Stimulated activated effector memory CD8-positive, alpha-beta T cell treated with anti-CD3 and anti-CD28 coated beads, Interleukin-12 subunit alpha, Interleukin-12 subunit beta, amount 100 ng/mL, for 72 hours (primary cell): ENCODE measurements at regions not wholly inside any gene's neighbourhood (a gene's known extent, or its start where the extent isn't known, plus 50 kb on each side); places are given as distances from the start of the nearest gene placed in this dataset.
"Not testable (repeated sequence)": the region's sequence is repeated elsewhere in the genome, so short reads cannot be mapped to it uniquely, and the experiment has no call there.

Source experiments
- ATAC-seq: fragments of 150-1000 bp; cut with Tn5 transposase; 2 replicates; pipeline ENCODE4 v1.10.0; 2021
- DNase-seq, 2 donors: peaks; one replicate each; pipeline ENCODE4 v3.0.0; 2021 to 2022; ENCODE audit warnings: low spot score in 2 of 2
- H3K27ac Mint-ChIP-seq: one replicate; pipeline ENCODE4 v1.8.0; 2022; ENCODE audit warnings: mild to moderate bottlenecking, mixed read lengths
- H3K36me3 Mint-ChIP-seq: one replicate; pipeline ENCODE4 v1.8.0; 2022; ENCODE audit warnings: mild to moderate bottlenecking, mixed read lengths
- H3K4me1 Mint-ChIP-seq: one replicate; pipeline ENCODE4 v1.8.0; 2022; ENCODE audit warnings: mixed read lengths
- H3K4me3 Mint-ChIP-seq: one replicate; pipeline ENCODE4 v1.8.0; 2022; ENCODE audit warnings: mild to moderate bottlenecking, mixed read lengths
- H3K9me3 Mint-ChIP-seq: one replicate; pipeline ENCODE4 v1.8.0; 2022; ENCODE audit warnings: mixed read lengths

DNA sequence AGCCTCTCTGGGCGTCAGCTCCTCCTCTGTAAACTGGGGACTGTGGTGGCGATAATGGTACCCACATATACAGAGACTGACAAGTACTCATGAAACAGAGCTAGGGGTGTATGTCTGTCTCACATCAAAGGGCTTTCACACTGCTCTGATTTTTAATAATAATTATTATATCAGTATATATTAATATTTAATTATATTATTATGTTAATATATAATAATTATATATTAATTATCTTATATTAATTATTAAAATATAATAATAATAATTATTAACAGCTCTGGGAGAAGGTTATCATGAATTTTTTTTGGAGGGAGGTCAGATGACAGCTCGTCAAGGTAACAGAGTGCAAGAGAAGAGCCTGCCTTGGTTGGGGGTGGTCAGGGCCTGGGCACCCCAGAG is 173.6 kb downstream of the NRN1 start:
- Mint-ChIP-seq H3K36me3 (no peaks in the 10 kb centered on the region), H3K27ac (peak overlapping the region; percentile 94), H3K4me1 (peaks cover 38% of the 10 kb centered on the region), H3K9me3 (no peaks in the 10 kb centered on the region), H3K4me3 (no peak overlapping the region)
- ATAC-seq (no peak), DNase-seq (no peak)

DNA sequence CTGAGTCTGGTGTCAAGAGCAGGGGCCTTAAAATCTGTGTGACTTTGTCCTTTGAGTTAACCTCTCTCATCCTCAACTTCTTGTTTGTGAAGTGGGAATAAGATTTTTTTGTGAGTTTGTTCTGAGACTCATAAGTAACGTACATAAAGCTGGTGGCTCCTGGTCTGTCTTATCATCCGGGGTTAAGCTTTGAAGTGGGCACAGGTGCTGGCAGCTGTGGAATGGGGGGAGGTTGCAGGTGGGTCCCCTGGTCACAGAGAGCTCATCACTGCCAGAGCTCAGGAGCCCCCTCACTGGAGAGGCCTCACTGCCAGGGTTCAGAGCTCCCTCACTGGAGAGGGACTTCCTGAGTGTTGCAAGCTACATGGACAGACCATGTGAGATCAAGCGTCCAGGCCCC is 174.1 kb downstream of the NRN1 start:
- Mint-ChIP-seq H3K4me1 (peaks cover 38% of the 10 kb centered on the region), H3K27ac (peak overlapping the region; percentile 94), H3K4me3 (no peak overlapping the region), H3K9me3 (no peaks in the 10 kb centered on the region), H3K36me3 (no peaks in the 10 kb centered on the region)
- ATAC-seq (no peak), DNase-seq (no peak)

DNA sequence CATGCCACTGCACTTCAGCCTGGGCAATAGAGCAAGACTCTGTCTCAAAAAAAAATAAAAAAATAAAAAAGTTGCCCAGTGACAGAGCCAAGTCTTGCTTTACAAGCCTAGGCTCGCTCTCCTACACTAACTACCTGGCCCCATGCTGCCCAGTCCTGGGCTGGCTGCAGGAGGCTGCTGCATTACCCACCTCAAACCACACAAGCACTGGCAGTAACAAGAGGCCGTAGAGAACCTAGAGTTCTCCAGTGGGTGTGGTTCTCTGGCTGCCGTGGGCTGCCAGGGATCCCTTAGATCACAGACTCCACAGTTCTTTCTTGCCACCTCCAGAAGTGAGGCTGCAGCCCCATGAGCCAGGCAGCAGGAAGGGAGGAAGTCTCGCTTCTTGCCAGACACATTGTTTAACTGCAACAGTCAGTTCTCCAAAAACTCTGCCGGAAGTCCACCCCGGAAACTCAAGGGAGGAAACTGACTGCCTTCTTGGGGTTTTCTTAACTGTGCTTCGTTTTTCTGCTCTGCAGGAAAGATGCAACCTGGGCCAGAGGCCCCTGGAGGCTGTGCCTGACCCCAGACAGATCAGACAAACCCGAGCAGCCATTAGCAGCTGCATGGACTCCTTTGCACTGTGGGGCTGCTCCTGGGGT is 175.4 kb downstream of the NRN1 start:
- not testable (repeated sequence) for H3K36me3 Mint-ChIP-seq, H3K9me3 Mint-ChIP-seq
- DNase-seq (peak; percentile 7 to 63), ATAC-seq (peak; percentile 74)
- H3K4me3 Mint-ChIP-seq: peak overlapping the region; percentile 52
- H3K4me1 Mint-ChIP-seq: peaks cover 38% of the 10 kb centered on the region
- peak overlapping the region; percentile 94 for H3K27ac Mint-ChIP-seq

DNA sequence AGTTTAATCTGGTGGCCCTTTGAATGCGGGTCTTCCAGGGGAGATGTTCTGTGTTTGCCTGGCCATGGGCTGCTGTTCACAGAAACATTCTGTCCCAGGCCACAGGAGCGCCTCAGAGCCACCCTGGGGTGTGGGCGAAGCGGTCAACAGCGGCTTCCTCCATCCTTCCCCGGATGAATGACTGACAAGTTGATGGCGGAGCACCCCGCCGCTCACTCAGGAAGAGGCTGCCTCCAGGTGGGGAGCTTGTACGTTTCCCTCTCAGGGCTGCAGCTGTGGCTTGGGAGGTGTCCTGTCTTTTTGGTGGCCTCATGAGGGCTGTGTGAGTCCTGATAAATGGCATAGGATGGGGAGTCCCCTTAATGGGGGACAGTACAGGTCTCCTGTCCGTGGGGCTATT is 178.4 kb downstream of the NRN1 start:
- Mint-ChIP-seq H3K9me3 (no peaks in the 10 kb centered on the region), H3K4me3 (no peak overlapping the region), H3K4me1 (peaks cover 49% of the 10 kb centered on the region), H3K27ac (no peak overlapping the region), H3K36me3 (no peaks in the 10 kb centered on the region)
- ATAC-seq: no peak
- no peak for DNase-seq

DNA sequence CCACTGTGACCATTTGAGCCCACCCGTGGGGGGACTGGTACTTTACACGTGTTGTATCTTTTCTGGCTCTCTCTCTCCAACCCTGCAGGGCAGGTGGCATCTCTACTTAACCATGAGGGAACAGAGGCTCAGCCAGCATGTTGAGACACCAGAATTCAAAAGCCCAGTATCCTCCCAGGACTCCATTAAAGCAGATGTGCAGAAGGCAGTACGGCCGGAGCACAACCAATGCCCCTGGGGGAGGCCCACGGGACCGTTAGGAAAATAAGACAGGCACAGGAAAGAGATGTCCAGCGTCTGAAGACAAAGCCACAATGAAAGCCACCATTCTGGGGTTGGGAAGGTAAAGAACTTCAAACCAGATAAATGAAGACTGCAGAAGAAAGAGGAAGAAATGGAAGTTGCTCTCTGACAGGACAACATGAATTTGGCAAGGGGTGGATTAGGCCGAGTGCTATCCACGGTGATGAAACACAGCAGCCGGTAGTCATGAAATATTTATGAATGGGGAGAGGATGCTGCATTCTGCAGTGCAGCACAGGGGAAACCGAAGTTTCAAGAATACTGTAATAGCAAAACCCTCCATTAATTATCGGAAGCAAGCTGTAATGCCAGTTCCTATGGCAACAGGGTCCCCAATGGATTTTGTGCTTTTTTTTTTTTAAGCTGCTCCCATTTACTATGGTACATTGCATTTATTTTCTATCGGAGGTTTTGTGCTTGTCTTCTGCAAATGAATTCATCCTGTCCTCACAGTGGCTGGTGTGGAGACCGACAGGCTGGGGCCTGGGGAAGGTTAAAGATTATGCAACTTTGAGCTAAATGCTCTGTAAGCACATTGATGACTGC is 179.4 kb downstream of the NRN1 start:
- DNase-seq: no peak
- Mint-ChIP-seq H3K4me3 (no peak overlapping the region), H3K4me1 (peaks cover 38% of the 10 kb centered on the region), H3K9me3 (no peaks in the 10 kb centered on the region), H3K27ac (no peak overlapping the region), H3K36me3 (no peaks in the 10 kb centered on the region)
- ATAC-seq: no peak

DNA sequence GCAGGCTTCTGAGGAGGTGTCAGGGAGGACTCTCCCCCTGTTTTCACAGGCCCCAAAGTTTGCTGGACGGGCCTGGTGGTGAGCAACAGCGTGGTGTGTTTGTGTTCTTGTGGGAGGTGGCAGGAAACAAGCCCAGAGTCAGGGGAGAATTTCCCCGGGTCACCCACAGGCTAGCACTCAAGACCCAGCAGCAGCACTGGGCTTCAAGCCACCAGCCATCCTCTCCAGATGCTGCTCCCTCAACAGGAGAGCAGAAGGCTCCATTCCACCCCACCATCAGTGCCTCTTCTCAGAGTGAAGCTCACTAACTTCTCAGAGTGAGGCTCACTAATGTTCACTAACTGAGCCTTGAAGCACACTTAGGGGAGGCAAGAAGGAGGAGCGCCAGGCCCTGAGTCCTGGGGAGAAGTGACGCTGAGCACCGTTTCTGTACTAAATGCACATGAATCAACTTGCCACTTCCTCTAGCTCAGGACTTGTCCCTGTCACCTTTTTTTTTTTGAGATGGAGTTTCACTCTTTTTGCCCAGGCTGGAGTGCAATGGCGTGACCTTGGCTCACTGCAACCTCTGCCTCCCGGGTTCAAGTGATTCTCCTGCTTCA is 182.2 kb downstream of the NRN1 start:
- H3K4me1 Mint-ChIP-seq: peaks cover 19% of the 10 kb centered on the region
- H3K9me3 Mint-ChIP-seq, H3K4me3 Mint-ChIP-seq, H3K36me3 Mint-ChIP-seq: not testable (repeated sequence)
- peak overlapping the region; percentile 84 for H3K27ac Mint-ChIP-seq
- ATAC-seq (peak; percentile 86), DNase-seq (peak in 1 of 2 donors; percentile 54)
